ENCODE measurements at regions not wholly inside any gene's neighbourhood (a gene's known extent, or its start where the extent isn't known, plus 50 kb on each side); places are given as distances from the start of the nearest gene placed in this dataset.

DNA sequence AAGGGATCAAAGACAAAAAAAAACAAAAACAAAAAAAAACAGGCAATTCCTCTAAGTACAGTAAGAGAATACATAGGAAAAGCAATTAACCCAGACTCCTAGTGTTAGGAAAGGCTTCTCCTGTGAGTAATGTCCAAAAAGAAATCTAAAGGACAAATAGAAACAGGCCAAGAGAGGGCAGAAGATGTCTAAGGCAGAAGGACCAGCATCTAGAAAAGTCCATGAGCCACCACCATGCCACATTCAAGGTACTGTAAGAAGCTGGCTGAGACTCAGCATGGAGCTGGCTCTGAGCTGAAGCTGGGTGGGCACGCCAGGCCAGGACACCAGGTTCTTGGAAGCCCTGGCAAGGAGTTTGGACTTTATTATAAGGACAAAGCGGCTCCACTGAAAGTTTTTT is 118.1 kb upstream of the FRY start:
- no peaks in the 10 kb centered on the region for H3K4me1 Mint-ChIP-seq (ENCODE audit: unreplicated experiment)
- H3K36me3 Mint-ChIP-seq (ENCODE audit: unreplicated experiment) = no peaks in the 10 kb centered on the region
- H3K4me3 Mint-ChIP-seq (ENCODE audit: unreplicated experiment) = no peak overlapping the region
- TF ChIP-seq, protein P1, sequence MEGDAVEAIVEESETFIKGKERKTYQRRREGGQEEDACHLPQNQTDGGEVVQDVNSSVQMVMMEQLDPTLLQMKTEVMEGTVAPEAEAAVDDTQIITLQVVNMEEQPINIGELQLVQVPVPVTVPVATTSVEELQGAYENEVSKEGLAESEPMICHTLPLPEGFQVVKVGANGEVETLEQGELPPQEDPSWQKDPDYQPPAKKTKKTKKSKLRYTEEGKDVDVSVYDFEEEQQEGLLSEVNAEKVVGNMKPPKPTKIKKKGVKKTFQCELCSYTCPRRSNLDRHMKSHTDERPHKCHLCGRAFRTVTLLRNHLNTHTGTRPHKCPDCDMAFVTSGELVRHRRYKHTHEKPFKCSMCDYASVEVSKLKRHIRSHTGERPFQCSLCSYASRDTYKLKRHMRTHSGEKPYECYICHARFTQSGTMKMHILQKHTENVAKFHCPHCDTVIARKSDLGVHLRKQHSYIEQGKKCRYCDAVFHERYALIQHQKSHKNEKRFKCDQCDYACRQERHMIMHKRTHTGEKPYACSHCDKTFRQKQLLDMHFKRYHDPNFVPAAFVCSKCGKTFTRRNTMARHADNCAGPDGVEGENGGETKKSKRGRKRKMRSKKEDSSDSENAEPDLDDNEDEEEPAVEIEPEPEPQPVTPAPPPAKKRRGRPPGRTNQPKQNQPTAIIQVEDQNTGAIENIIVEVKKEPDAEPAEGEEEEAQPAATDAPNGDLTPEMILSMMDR (IDR thresholded peaks at IDR 0.05) = no peak
- H3K27me3 Mint-ChIP-seq (ENCODE audit: unreplicated experiment) = peaks cover 21% of the 10 kb centered on the region
- H3K27ac Mint-ChIP-seq (ENCODE audit: unreplicated experiment) = no peak overlapping the region
- no peak for DNase-seq (ENCODE audit: extremely low spot score, unreplicated experiment)
- no peaks in the 10 kb centered on the region for H3K9me3 Mint-ChIP-seq (ENCODE audit: unreplicated experiment)

DNA sequence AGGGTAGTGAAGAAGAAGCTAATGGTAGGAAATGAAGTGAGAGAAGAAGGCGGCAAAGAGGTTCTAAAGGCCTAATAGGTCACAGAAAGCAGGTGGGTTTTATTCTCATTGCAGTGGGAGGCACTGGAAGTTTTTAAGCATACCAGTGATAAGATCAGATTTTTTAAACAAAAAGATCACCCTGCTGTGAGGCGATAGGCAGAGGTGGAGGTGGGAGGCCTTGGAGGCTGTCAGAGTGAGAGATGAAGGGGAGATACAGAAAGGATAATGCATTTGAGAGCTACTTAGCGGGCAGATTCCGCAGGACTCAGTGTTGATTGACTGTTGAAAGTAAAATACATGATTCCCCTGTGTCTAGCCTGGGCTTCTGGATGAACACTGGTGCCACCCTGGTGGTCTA is 116.7 kb upstream of the FRY start:
- Mint-ChIP-seq H3K4me3 (ENCODE audit: unreplicated experiment) (no peak overlapping the region), H3K4me1 (ENCODE audit: unreplicated experiment) (no peaks in the 10 kb centered on the region), H3K27me3 (ENCODE audit: unreplicated experiment) (peaks cover 22% of the 10 kb centered on the region), H3K27ac (ENCODE audit: unreplicated experiment) (no peak overlapping the region), H3K9me3 (ENCODE audit: unreplicated experiment) (no peaks in the 10 kb centered on the region), H3K36me3 (ENCODE audit: unreplicated experiment) (no peaks in the 10 kb centered on the region)
- DNase-seq (ENCODE audit: extremely low spot score, unreplicated experiment) = no peak
- TF ChIP-seq, protein P1 (IDR thresholded peaks at IDR 0.05) = no peak

GRCh38 chr13:31918707-31919106 is 112.9 kb upstream of the FRY start:
- no peak overlapping the region for H3K4me3 Mint-ChIP-seq (ENCODE audit: unreplicated experiment)
- H3K4me1 Mint-ChIP-seq (ENCODE audit: unreplicated experiment) = no peaks in the 10 kb centered on the region
- peaks cover 28% of the 10 kb centered on the region for H3K27me3 Mint-ChIP-seq (ENCODE audit: unreplicated experiment)
- H3K27ac Mint-ChIP-seq (ENCODE audit: unreplicated experiment) = no peak overlapping the region
- DNase-seq (ENCODE audit: extremely low spot score, unreplicated experiment) = no peak
- TF ChIP-seq, protein P1 (IDR thresholded peaks at IDR 0.05) = no peak
- no peaks in the 10 kb centered on the region for H3K9me3 Mint-ChIP-seq (ENCODE audit: unreplicated experiment)
- H3K36me3 Mint-ChIP-seq (ENCODE audit: unreplicated experiment) = no peaks in the 10 kb centered on the region

DNA sequence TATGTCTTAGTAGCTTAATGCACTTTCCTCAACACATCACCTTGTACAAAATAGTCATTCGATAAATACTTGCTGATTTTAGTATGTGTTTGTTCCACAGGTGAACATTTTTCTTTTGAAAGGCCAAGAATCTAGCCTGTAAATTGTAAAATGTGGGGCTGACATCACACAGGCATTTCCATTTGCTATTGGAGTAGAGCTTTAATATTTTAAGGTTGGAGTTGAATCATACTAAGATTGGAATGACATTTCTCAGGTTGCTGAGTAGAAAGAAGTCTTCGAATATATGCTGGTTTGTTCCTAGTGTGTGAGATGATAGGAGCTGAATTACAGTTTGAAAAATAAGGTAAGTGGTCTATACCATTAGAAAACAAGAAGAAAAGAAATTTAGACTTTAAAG is 112.3 kb upstream of the FRY start:
- Mint-ChIP-seq H3K27me3 (ENCODE audit: unreplicated experiment) (peaks cover 30% of the 10 kb centered on the region), H3K4me3 (ENCODE audit: unreplicated experiment) (no peak overlapping the region), H3K27ac (ENCODE audit: unreplicated experiment) (no peak overlapping the region), H3K9me3 (ENCODE audit: unreplicated experiment) (no peaks in the 10 kb centered on the region), H3K36me3 (ENCODE audit: unreplicated experiment) (no peaks in the 10 kb centered on the region), H3K4me1 (ENCODE audit: unreplicated experiment) (no peaks in the 10 kb centered on the region)
- no peak for DNase-seq (ENCODE audit: extremely low spot score, unreplicated experiment)
- TF ChIP-seq, protein P1 (IDR thresholded peaks at IDR 0.05) = no peak

DNA sequence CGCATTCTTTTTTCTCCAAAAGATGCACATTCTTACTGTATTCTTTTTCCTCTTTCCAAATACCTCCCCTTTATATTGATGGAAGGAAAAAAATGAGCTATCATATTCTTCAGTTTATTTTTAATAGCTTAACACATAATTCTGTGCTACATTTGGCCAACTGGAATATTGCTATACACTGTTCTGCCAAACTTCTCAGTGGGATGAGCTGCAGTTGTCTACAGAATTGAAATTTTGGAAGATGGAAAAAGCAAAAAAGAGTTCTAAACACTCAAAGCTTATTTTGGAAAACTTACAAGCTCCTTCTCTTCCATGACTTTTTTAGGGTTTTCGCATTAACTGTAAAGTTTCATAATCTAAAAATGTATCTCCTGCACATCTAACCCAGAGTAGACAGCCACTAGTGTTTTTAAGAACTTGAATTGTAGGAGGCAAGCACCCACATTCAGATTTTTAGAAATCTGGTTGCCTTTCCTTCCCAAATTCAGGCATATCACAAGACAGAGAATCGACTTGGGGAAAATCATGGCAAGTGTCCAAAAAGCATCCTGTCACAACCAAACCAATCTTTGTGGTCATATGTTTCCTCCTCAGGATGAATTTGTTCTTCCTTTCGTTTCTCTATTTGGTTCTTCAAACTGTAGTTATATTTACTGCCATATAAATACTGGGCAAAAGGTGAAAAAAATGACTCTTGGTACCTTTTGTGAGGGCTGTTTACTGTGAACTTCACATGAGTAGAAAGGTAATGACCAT is 111.4 kb upstream of the FRY start:
- no peak for DNase-seq (ENCODE audit: extremely low spot score, unreplicated experiment)
- H3K36me3 Mint-ChIP-seq (ENCODE audit: unreplicated experiment) = no peaks in the 10 kb centered on the region
- H3K27ac Mint-ChIP-seq (ENCODE audit: unreplicated experiment) = no peak overlapping the region
- H3K4me1 Mint-ChIP-seq (ENCODE audit: unreplicated experiment) = no peaks in the 10 kb centered on the region
- no peak overlapping the region for H3K4me3 Mint-ChIP-seq (ENCODE audit: unreplicated experiment)
- TF ChIP-seq, protein P1 (IDR thresholded peaks at IDR 0.05) = no peak
- no peaks in the 10 kb centered on the region for H3K9me3 Mint-ChIP-seq (ENCODE audit: unreplicated experiment)
- peaks cover 31% of the 10 kb centered on the region for H3K27me3 Mint-ChIP-seq (ENCODE audit: unreplicated experiment)

Data from osteocyte (in vitro differentiated cells).